Neuronal stem cell (in vitro differentiated cells): ENCODE measurements at regions not wholly inside any gene's neighbourhood (a gene's known extent, or its start where the extent isn't known, plus 50 kb on each side); places are given as distances from the start of the nearest gene placed in this dataset.
A peak's percentile ranks its signal among the peaks of the same experiment; 100 is the strongest.

Experiments
- DNase-seq: peaks from one replicate; pipeline ENCODE4 v3.0.0-alpha.2; 2013; ENCODE audit warnings: low spot score
- H2AFZ ChIP-seq: one replicate; pipeline ENCODE4 v1.6.1; 2013; ENCODE audit warnings: mild to moderate bottlenecking, low read length, inconsistent platforms
- H2AK5ac ChIP-seq: 2 replicates; pipeline ENCODE4 v1.6.1; 2013; ENCODE audit warnings: low read depth, mild to moderate bottlenecking, inconsistent platforms, low read length, moderate library complexity, mixed read lengths
- H2BK120ac ChIP-seq: 2 replicates; pipeline ENCODE4 v1.6.1; 2013; ENCODE audit warnings: low read depth, mild to moderate bottlenecking, inconsistent platforms, low read length, moderate library complexity, mixed read lengths
- H2BK12ac ChIP-seq: one replicate; pipeline ENCODE4 v1.6.1; 2013; ENCODE audit warnings: low read length, inconsistent platforms
- H2BK15ac ChIP-seq: 2 replicates; pipeline ENCODE4 v1.6.1; 2013; ENCODE audit warnings: mild to moderate bottlenecking, low read length, inconsistent platforms, mixed read lengths
- H2BK5ac ChIP-seq: one replicate; pipeline ENCODE4 v1.6.1; 2013; ENCODE audit warnings: inconsistent platforms, mild to moderate bottlenecking, low read length, moderate library complexity
- H3K14ac ChIP-seq: one replicate; pipeline ENCODE4 v1.6.1; 2013; ENCODE audit warnings: low read length, inconsistent platforms
- H3K18ac ChIP-seq: 2 replicates; pipeline ENCODE4 v1.6.1; 2013; ENCODE audit warnings: low read length, inconsistent platforms
- H3K23ac ChIP-seq: 2 replicates; pipeline ENCODE4 v1.6.1; 2013; ENCODE audit warnings: low read depth, mild to moderate bottlenecking, mixed read lengths, low read length, inconsistent platforms; ENCODE audit not compliant: poor library complexity
- H3K27ac ChIP-seq: replicated peaks from 3 replicates; pipeline ENCODE4 v1.5.1; 2013; ENCODE audit warnings: low read length, inconsistent platforms
- H3K27me3 ChIP-seq, 3 experiments: 2 replicates each; pipeline ENCODE4 v1.6.1; 2013; ENCODE audit warnings: low read length in 3 of 3, mild to moderate bottlenecking in 2 of 3, inconsistent platforms in 1 of 3, low read depth in 1 of 3, mixed read lengths in 1 of 3, moderate library complexity in 1 of 3; ENCODE audit not compliant: control insufficient read depth in 3 of 3, insufficient read depth in 3 of 3
- H3K36me3 ChIP-seq, 2 donors: replicated peaks in 1 of 2; 2 replicates each; pipeline ENCODE4 v1.6.1; 2013; ENCODE audit warnings: low read length in 2 of 2; ENCODE audit not compliant: control insufficient read depth in 2 of 2, insufficient read depth in 2 of 2
- H3K4ac ChIP-seq: 2 replicates; pipeline ENCODE4 v1.6.1; 2013; ENCODE audit warnings: inconsistent platforms, mild to moderate bottlenecking, low read length, moderate library complexity
- H3K4me1 ChIP-seq, 2 donors: 1 replicate in 1 of 2; 2 replicates in 1 of 2; pipeline ENCODE4 v1.6.1; 2013; ENCODE audit warnings: low read length in 2 of 2, low read depth in 1 of 2; ENCODE audit not compliant: control insufficient read depth in 2 of 2, insufficient read depth in 1 of 2
- H3K4me2 ChIP-seq: one replicate; pipeline ENCODE4 v1.6.1; 2013; ENCODE audit warnings: mild to moderate bottlenecking, low read length, inconsistent platforms; ENCODE audit not compliant: insufficient read depth, poor library complexity, severe bottlenecking
- H3K4me3 ChIP-seq, 2 donors: 2 replicates each; pipeline ENCODE4 v1.5.1; 2013; ENCODE audit warnings: low read length in 2 of 2, mild to moderate bottlenecking in 2 of 2, inconsistent platforms in 1 of 2, moderate library complexity in 1 of 2
- H3K79me1 ChIP-seq: one replicate; pipeline ENCODE4 v1.6.1; 2013; ENCODE audit warnings: low read depth, mild to moderate bottlenecking, inconsistent platforms, low read length, moderate library complexity
- H3K9ac ChIP-seq: one replicate; pipeline ENCODE4 v1.6.1; 2013; ENCODE audit warnings: mild to moderate bottlenecking, low read depth, low read length, inconsistent platforms; ENCODE audit not compliant: poor library complexity
- H3K9me3 ChIP-seq, 2 donors: replicated peaks in 1 of 2; 2 replicates each; pipeline versions ENCODE3 to v1.6.1; 2013; ENCODE audit warnings: low read length in 2 of 2, mild to moderate bottlenecking in 2 of 2, inconsistent platforms in 1 of 2, low read depth in 1 of 2, mixed read lengths in 1 of 2, moderate library complexity in 1 of 2; ENCODE audit not compliant: control insufficient read depth in 2 of 2, insufficient read depth in 1 of 2
- H4K8ac ChIP-seq: one replicate; pipeline ENCODE4 v1.6.1; 2013; ENCODE audit warnings: low read depth, mild to moderate bottlenecking, inconsistent platforms, low read length, moderate library complexity
- H4K91ac ChIP-seq: one replicate; pipeline ENCODE4 v1.6.1; 2013; ENCODE audit warnings: low read length, low read depth, mild to moderate bottlenecking, inconsistent platforms; ENCODE audit not compliant: poor library complexity
- WGBS, 2 donors: extraction: QIAGEN DNeasy Blood & Tissue Kit; methylation state at CpG; one replicate each; pipeline ENCODE4 v1.1.7; 2013; ENCODE audit warnings: missing lambda C conversion rate in 2 of 2, mixed read lengths in 1 of 2; ENCODE audit not compliant: insufficient read length in 2 of 2, insufficient replicate concordance in 1 of 2; ENCODE audit errors: extremely low coverage in 2 of 2; 5-methylcytosine and 5-hydroxymethylcytosine counted together

- no peak overlapping the region for H4K8ac ChIP-seq
- H2BK12ac ChIP-seq, result no peak overlapping the region
- H2BK5ac ChIP-seq, result no peak overlapping the region
- H3K4me1 ChIP-seq, result peaks cover 13 to 22% of the 10 kb centered on the region in 2 donors
- no peak overlapping the region for H3K18ac ChIP-seq
- H3K4me2 ChIP-seq, result no peak overlapping the region
- H2BK120ac ChIP-seq, result no peak overlapping the region
- H3K27me3 ChIP-seq, result no peaks in the 10 kb centered on the region
- no peak for DNase-seq
- no peak overlapping the region for H3K14ac ChIP-seq
- H3K36me3 ChIP-seq, result no peaks in the 10 kb centered on the region
- H2AK5ac ChIP-seq, result no peak overlapping the region
- no peak overlapping the region for H3K23ac ChIP-seq
- H3K4me3 ChIP-seq, result no peak overlapping the region
- no peak overlapping the region for H3K27ac ChIP-seq
- no peak overlapping the region for H4K91ac ChIP-seq
- H3K79me1 ChIP-seq, result no peaks in the 10 kb centered on the region
- no peaks in the 10 kb centered on the region for H3K9me3 ChIP-seq
- no peak overlapping the region for H2BK15ac ChIP-seq
- no peak overlapping the region for H2AFZ ChIP-seq
- no peak overlapping the region for H3K4ac ChIP-seq
- no peak overlapping the region for H3K9ac ChIP-seq
Observed at GRCh38 chr13:22499919-22500318, 680.9 kb upstream of the SGCG start.

DNA sequence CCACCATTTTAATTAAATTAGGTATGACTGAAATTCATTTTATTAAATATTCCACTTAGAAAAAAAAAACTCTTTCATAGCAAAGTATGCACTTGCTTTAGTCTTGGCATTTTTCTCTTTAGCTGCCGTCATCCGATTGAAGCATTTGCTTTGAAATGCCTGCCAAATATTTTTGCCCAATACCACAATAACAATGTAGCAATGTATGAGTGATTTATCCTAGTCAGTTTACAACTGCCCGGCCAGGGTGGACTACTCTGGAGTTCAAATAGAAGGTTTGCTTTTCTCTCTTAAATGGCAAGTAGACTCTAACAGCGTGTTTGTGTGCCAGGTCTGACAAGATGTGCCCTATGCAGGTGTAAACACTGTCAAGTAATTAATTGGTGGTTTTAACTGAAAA is 675.3 kb upstream of the SGCG start:
- Histone ChIP-seq H3K27ac (no peak overlapping the region), H3K36me3 (no peaks in the 10 kb centered on the region), H2AK5ac (no peak overlapping the region), H3K9me3 (no peaks in the 10 kb centered on the region), H2AFZ (no peak overlapping the region), H4K8ac (no peak overlapping the region), H3K4me2 (no peak overlapping the region), H3K79me1 (no peaks in the 10 kb centered on the region), H3K18ac (no peak overlapping the region), H2BK12ac (no peak overlapping the region), H3K4me1 (peaks cover 2 to 7% of the 10 kb centered on the region in 2 donors), H3K4me3 (no peak overlapping the region), H2BK15ac (no peak overlapping the region), H3K14ac (no peak overlapping the region), H3K9ac (no peak overlapping the region), H2BK120ac (no peak overlapping the region), H3K4ac (no peak overlapping the region), H3K27me3 (no peaks in the 10 kb centered on the region), H2BK5ac (no peak overlapping the region), H3K23ac (no peak overlapping the region), H4K91ac (no peak overlapping the region)
- no peak for DNase-seq
- WGBS, 2 donors, result no CpG with 5 or more reads among the region's 4 CpGs

GRCh38 chr13:22506096-22506691 is 674.6 kb upstream of the SGCG start:
- H3K18ac ChIP-seq, result no peak overlapping the region
- no peak overlapping the region for H4K8ac ChIP-seq
- no peak overlapping the region for H2BK120ac ChIP-seq
- H2BK5ac ChIP-seq, result no peak overlapping the region
- H4K91ac ChIP-seq, result no peak overlapping the region
- peak; percentile 31 for DNase-seq
- no peaks in the 10 kb centered on the region for H3K36me3 ChIP-seq
- H3K4ac ChIP-seq, result no peak overlapping the region
- peaks cover 2 to 7% of the 10 kb centered on the region in 2 donors for H3K4me1 ChIP-seq
- H3K4me3 ChIP-seq, result peak overlapping the region in 1 of 2 donors; percentile 10
- peak overlapping the region; percentile 23 for H2AFZ ChIP-seq
- no peak overlapping the region for H3K27ac ChIP-seq
- no peaks in the 10 kb centered on the region for H3K9me3 ChIP-seq
- peak overlapping the region; percentile 20 for H3K4me2 ChIP-seq
- no peaks in the 10 kb centered on the region for H3K79me1 ChIP-seq
- no peak overlapping the region for H3K9ac ChIP-seq
- no peak overlapping the region for H2BK15ac ChIP-seq
- H3K27me3 ChIP-seq, result no peaks in the 10 kb centered on the region
- no peak overlapping the region for H3K14ac ChIP-seq
- no peak overlapping the region for H2BK12ac ChIP-seq
- no peak overlapping the region for H2AK5ac ChIP-seq
- no CpG with 5 or more reads among the region's 8 CpGs for WGBS, 2 donors
- H3K23ac ChIP-seq, result no peak overlapping the region

- no peak overlapping the region for H3K4me2 ChIP-seq
- no peaks in the 10 kb centered on the region for H3K9me3 ChIP-seq
- H3K4me3 ChIP-seq, result no peak overlapping the region
- H3K18ac ChIP-seq, result no peak overlapping the region
- DNase-seq, result no peak
- H3K14ac ChIP-seq, result no peak overlapping the region
- no peak overlapping the region for H2BK120ac ChIP-seq
- no peak overlapping the region for H4K8ac ChIP-seq
- H2AK5ac ChIP-seq, result no peak overlapping the region
- no CpG with 5 or more reads among the region's 3 CpGs for WGBS, 2 donors
- H3K9ac ChIP-seq, result no peak overlapping the region
- peaks cover 0 to 3% of the 10 kb centered on the region in 2 donors for H3K4me1 ChIP-seq
- H3K4ac ChIP-seq, result no peak overlapping the region
- H3K23ac ChIP-seq, result no peak overlapping the region
- H2BK5ac ChIP-seq, result no peak overlapping the region
- no peak overlapping the region for H4K91ac ChIP-seq
- no peaks in the 10 kb centered on the region for H3K27me3 ChIP-seq
- no peak overlapping the region for H3K27ac ChIP-seq
- H2AFZ ChIP-seq, result peak overlapping the region; percentile 2
- H3K36me3 ChIP-seq, result no peaks in the 10 kb centered on the region
- H2BK15ac ChIP-seq, result no peak overlapping the region
- H2BK12ac ChIP-seq, result no peak overlapping the region
- H3K79me1 ChIP-seq, result no peaks in the 10 kb centered on the region
Observed at GRCh38 chr13:22517544-22517943, 663.2 kb upstream of the SGCG start.
